MG63 (cell line): ENCODE measurements at regions not wholly inside any gene's neighbourhood (a gene's known extent, or its start where the extent isn't known, plus 50 kb on each side); places are given as distances from the start of the nearest gene placed in this dataset.
A peak's percentile ranks its signal among the peaks of the same experiment; 100 is the strongest.

Source experiments
- DNase-seq: peaks from one replicate; pipeline ENCODE4 v3.0.0-alpha.2; 2020
- H3K27me3 ChIP-seq: fragments of 250-450 bp; sonication (Bioruptor Pico); 2 replicates; pipeline ENCODE4 v1.5.1; 2020; ENCODE audit warnings: mild to moderate bottlenecking, moderate library complexity
- H3K36me3 ChIP-seq: fragments of 250-450 bp; sonication (Bioruptor Pico); 2 replicates; pipeline ENCODE4 v1.5.1; 2020; ENCODE audit warnings: mild to moderate bottlenecking, moderate library complexity
- H3K4me3 ChIP-seq: fragments of 250-450 bp; sonication (Bioruptor Pico); 2 replicates; pipeline ENCODE4 v1.5.1; 2020; ENCODE audit warnings: mild to moderate bottlenecking, moderate library complexity
- H3K9me3 ChIP-seq: fragments of 250-450 bp; sonication (Bioruptor Pico); 2 replicates; pipeline ENCODE4 v1.5.1; 2020; ENCODE audit warnings: mild to moderate bottlenecking, moderate library complexity

DNA sequence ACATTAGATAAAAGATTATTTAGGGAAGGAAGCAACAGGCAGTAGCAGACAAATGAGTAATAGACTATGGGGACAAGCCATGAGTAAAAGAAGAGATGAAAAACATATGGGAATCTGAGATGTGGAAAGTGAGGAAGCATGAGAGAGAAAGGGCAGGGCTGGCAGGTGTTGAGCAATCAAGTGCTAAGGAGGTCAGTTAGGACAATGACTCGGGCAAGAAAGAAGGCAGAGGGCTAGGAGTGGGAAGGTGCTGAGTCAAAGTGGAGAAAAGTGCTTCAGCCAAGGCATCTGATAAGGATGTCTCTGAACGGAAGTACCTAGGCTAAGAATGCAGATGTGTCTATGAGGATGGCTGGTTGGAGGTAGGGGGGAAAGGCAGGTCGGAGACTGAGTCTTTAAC lies 291.9 kb upstream of the HTR2A start:
- Histone ChIP-seq H3K27me3 (no peaks in the 10 kb centered on the region; the same call in 1 of the 2 replicates), H3K9me3 (no peaks in the 10 kb centered on the region), H3K36me3 (no peaks in the 10 kb centered on the region), H3K4me3 (no peak overlapping the region)
- DNase-seq, result peak; percentile 3

- Histone ChIP-seq H3K4me3 (no peak overlapping the region), H3K36me3 (no peaks in the 10 kb centered on the region), H3K9me3 (no peaks in the 10 kb centered on the region), H3K27me3 (no peaks in the 10 kb centered on the region; the same call in 1 of the 2 replicates)
- no peak for DNase-seq
Measured at GRCh38 chr13:47186471-47186870, 289.6 kb upstream of the HTR2A start.

DNA sequence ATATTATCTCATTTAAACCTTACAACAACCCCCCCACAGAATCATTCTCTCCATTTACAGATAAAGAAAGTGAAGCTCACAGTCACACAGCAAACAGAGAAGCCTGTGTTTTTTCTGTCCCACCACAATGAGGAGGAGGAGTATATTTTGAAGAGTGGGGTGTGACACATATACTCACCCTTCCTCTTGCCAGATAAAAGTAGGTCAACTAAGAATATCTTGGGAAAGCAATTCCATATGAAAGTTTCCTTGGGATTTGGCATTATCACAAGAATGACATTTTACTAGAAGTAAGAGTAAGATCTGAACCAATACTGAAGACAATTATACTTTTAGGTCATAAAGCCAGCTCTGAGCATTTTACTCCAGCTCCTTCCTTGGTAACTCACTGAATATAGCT lies 287.5 kb upstream of the HTR2A start:
- Histone ChIP-seq H3K4me3 (no peak overlapping the region), H3K9me3 (no peaks in the 10 kb centered on the region), H3K36me3 (no peaks in the 10 kb centered on the region), H3K27me3 (no peaks in the 10 kb centered on the region; the same call in 1 of the 2 replicates)
- DNase-seq, result no peak

- Histone ChIP-seq H3K36me3 (no peaks in the 10 kb centered on the region), H3K4me3 (no peak overlapping the region), H3K9me3 (no peaks in the 10 kb centered on the region), H3K27me3 (no peaks in the 10 kb centered on the region)
- no peak for DNase-seq
Measured at GRCh38 chr13:47179321-47179720, 282.5 kb upstream of the HTR2A start.

DNA sequence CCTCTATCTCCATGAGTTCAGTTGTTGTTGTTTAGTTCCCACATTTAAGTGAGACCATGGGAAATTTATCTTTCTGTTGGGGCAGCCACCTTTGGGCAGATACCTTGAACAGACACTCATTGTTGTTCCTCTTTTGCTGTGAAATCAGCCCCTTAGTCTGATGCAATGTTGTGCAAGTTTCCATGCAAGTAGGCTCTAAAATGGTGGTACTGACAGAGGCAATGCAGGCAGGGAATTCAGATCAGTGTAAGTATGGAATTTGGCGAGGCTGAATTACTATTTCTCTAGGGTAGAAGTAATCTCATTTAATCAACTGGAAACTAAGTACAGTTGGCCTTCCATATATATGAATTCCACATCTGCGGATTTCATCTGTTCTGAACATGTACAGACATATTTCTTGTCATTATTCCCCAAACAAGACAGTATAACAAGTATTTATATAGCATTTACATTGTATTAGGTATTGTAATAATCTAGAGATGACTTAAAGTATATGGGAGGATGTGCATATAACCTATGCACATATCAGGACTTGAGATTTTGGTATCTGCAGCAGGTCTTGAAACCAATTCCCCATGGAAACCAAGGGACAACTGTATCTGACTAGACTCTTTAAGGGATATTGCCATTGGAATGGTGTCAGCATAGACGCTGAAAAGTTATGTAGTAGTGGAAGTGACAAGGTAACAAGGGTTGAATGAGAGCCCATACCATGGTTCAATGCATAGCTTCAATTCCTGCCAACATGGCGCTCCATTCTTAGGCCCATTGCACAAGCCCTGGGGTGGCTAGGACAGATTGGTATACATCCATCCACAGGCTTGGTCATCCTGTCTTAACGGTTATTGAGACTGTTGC lies 281.5 kb upstream of the HTR2A start:
- Histone ChIP-seq H3K4me3 (no peak overlapping the region), H3K36me3 (no peaks in the 10 kb centered on the region), H3K27me3 (no peaks in the 10 kb centered on the region), H3K9me3 (no peaks in the 10 kb centered on the region)
- DNase-seq, result no peak

GRCh38 chr13:47175172-47175866 lies 278.5 kb upstream of the HTR2A start:
- H3K4me3 ChIP-seq, result no peak overlapping the region
- no peaks in the 10 kb centered on the region for H3K9me3 ChIP-seq
- no peaks in the 10 kb centered on the region for H3K36me3 ChIP-seq

GRCh38 chr13:47170971-47171370 lies 274.1 kb upstream of the HTR2A start:
- H3K9me3 ChIP-seq, result no peaks in the 10 kb centered on the region
- no peaks in the 10 kb centered on the region for H3K36me3 ChIP-seq
- DNase-seq, result no peak

More at GRCh38 chr13:47175172-47175866, 278.5 kb upstream of the HTR2A start:
- DNase-seq, result no peak
- H3K27me3 ChIP-seq, result no peaks in the 10 kb centered on the region

GRCh38 chr13:47168618-47169017 lies 271.8 kb upstream of the HTR2A start:
- no peak overlapping the region for H3K4me3 ChIP-seq
- DNase-seq, result no peak

More at GRCh38 chr13:47170971-47171370, 274.1 kb upstream of the HTR2A start:
- H3K4me3 ChIP-seq, result no peak overlapping the region
- H3K27me3 ChIP-seq, result no peaks in the 10 kb centered on the region

GRCh38 chr13:47168066-47168465 lies 271.2 kb upstream of the HTR2A start:
- no peaks in the 10 kb centered on the region for H3K27me3 ChIP-seq
- H3K4me3 ChIP-seq, result no peak overlapping the region
- no peaks in the 10 kb centered on the region for H3K36me3 ChIP-seq
- DNase-seq, result no peak
- H3K9me3 ChIP-seq, result no peaks in the 10 kb centered on the region

More at GRCh38 chr13:47168618-47169017, 271.8 kb upstream of the HTR2A start:
- no peaks in the 10 kb centered on the region for H3K27me3 ChIP-seq
- no peaks in the 10 kb centered on the region for H3K36me3 ChIP-seq
- H3K9me3 ChIP-seq, result no peaks in the 10 kb centered on the region

DNA sequence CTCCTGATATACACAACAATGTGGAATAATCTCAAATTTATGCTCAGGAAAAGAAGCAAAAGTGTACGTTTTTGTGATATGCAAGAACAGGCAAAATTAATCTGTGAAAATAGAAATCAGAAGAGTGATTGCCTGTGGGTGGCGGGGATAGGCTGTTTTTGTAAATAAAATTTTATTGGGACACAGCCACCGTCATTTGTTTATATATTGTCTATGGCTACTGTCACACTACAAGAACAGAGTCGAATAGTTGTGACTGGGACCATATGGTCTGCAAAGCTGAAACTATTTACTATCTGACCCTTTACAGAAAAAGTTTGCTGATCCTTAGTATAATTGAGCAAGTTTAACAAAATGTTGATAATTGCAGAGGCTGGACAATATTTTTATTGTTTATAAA lies 269.5 kb upstream of the HTR2A start:
- H3K27me3 ChIP-seq, result no peaks in the 10 kb centered on the region
- DNase-seq, result no peak
- no peaks in the 10 kb centered on the region for H3K36me3 ChIP-seq
- no peak overlapping the region for H3K4me3 ChIP-seq
- no peaks in the 10 kb centered on the region for H3K9me3 ChIP-seq

DNA sequence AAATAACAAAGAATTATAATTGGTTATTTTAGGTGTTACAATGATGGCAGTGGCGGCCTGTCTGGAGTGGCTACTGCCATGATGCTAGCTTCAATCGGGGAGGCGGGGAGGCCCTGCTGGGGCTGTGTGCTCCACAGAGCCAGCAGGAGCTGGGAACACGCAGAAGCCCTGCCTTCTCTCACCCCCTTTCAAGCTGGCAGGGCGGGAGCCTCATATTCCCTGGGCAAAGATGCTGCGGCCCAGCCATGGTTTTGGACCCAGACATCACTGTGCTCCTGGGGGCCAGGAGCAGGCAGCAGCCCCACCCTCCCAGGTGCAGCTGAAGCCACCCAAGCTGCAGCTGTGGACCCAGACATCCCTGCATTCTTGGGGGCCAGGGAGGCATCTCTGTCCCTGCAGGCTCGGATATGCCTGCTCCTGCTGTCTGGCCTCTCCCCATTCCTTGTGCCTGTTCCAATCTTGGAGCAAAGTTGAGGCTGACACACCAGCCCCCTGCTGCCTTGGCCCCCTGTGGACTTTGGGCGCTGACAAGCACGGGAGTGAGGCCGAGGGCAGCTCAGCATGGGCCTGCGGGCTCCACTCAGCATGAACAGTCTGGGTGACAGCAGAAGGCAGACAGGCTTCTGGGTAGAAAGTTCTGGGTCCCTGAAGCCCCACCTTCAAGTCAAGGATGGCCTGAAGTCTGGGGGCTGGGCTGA lies 263.1 kb upstream of the HTR2A start:
- no peaks in the 10 kb centered on the region for H3K27me3 ChIP-seq
- no peak overlapping the region for H3K4me3 ChIP-seq
- H3K9me3 ChIP-seq, result no peaks in the 10 kb centered on the region
- DNase-seq, result no peak
- H3K36me3 ChIP-seq, result no peaks in the 10 kb centered on the region

- no peaks in the 10 kb centered on the region for H3K36me3 ChIP-seq
- H3K27me3 ChIP-seq, result no peaks in the 10 kb centered on the region
- no peak for DNase-seq
- no peak overlapping the region for H3K4me3 ChIP-seq
- H3K9me3 ChIP-seq, result no peaks in the 10 kb centered on the region
Measured at GRCh38 chr13:47158593-47158992, 261.7 kb upstream of the HTR2A start.

DNA sequence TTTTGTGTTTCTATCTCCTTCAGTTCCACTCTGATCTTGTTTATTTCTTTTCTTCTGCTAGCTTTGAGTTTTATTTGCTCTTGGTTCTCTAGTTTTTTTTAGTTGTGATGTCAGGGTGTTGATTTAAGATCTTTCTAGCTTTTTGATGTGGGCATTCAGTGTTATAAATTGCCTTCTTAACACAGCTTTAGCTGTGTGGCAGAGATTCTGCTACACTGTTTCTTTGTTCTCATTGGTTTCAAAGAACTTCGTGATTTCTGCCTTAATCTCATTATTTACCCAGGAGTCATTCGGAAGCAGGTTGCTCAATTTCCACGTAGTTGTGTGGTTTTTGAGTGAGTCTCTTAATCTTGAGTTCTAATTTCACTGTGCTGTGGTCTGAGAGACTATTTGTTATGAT lies 251.7 kb upstream of the HTR2A start:
- no peak overlapping the region for H3K4me3 ChIP-seq
- H3K36me3 ChIP-seq, result no peaks in the 10 kb centered on the region
- no peak for DNase-seq
- no peaks in the 10 kb centered on the region for H3K9me3 ChIP-seq
- no peaks in the 10 kb centered on the region for H3K27me3 ChIP-seq

- DNase-seq, result no peak
- Histone ChIP-seq H3K27me3 (no peaks in the 10 kb centered on the region), H3K4me3 (no peak overlapping the region), H3K36me3 (no peaks in the 10 kb centered on the region), H3K9me3 (no peaks in the 10 kb centered on the region)
Measured at GRCh38 chr13:47147812-47148119, 250.9 kb upstream of the HTR2A start.

DNA sequence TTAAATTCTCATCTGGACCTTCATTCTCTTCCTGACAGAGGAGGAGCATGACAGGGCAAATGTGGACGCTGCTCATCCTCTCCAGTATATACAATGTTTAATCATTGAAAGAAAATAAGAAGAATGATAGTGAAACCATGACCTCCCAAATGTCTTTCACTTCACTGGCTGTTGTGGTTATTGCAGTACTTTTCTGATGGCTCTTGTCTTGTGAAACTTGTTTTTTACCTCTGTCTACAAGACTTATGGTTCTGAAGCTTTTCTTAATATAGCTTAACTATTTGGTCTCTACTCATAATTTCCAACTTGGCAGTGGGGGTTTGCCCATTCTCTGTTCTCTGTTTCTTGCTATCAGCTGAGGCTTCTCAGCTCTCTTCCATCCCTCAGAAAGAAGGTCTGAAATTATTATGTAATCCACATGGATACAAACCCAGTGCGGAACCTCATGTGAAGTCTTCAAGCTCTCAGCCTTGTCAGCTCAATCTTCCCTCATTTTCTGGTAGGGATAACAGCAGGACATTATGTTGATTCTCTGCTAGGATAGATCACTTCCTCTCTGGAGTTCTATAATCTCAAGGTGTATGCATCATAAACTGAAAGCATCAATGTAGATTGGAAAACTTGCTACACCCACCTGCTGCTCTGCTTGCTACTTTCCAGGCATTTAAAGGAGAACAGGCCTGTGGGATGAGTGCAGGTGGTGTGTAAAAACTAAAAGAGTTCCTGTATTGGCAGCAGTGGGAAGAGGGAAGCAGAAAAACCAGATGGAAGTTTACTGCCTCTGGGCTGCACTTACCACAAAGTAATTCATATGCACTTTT lies 250.3 kb upstream of the HTR2A start:
- Histone ChIP-seq H3K27me3 (no peaks in the 10 kb centered on the region), H3K4me3 (no peak overlapping the region), H3K9me3 (no peaks in the 10 kb centered on the region), H3K36me3 (no peaks in the 10 kb centered on the region)
- no peak for DNase-seq

GRCh38 chr13:47146136-47146535 lies 249.3 kb upstream of the HTR2A start:
- H3K36me3 ChIP-seq, result no peaks in the 10 kb centered on the region
- H3K4me3 ChIP-seq, result no peak overlapping the region
- no peaks in the 10 kb centered on the region for H3K9me3 ChIP-seq
- no peak for DNase-seq
- no peaks in the 10 kb centered on the region for H3K27me3 ChIP-seq

- DNase-seq, result no peak
- Histone ChIP-seq H3K36me3 (no peaks in the 10 kb centered on the region), H3K27me3 (no peaks in the 10 kb centered on the region), H3K4me3 (no peak overlapping the region), H3K9me3 (no peaks in the 10 kb centered on the region)
Measured at GRCh38 chr13:47144782-47145181, 247.9 kb upstream of the HTR2A start.
